Activated CD4-positive, alpha-beta T cell treated with anti-CD3 and anti-CD28 coated beads for 48 hours (primary cell): ENCODE measurements at regions not wholly inside any gene's neighbourhood (a gene's known extent, or its start where the extent isn't known, plus 50 kb on each side); places are given as distances from the start of the nearest gene placed in this dataset.

Experiments used
- DNase-seq: peaks from one replicate; pipeline ENCODE4 v3.0.0-alpha.2; 2020

- DNase-seq = no peak
These were observed 280.8 kb downstream of the SEC14L1 start for GRCh38 chr17:77421630-77421972.

GRCh38 chr17:77422104-77422747 is 281.5 kb downstream of the SEC14L1 start:
- no peak for DNase-seq

- DNase-seq = no peak
These were observed 282.0 kb downstream of the SEC14L1 start for GRCh38 chr17:77422748-77423113.

GRCh38 chr17:77423589-77424451 is 283.1 kb downstream of the SEC14L1 start:
- no peak for DNase-seq

GRCh38 chr17:77424585-77425344 is 284.0 kb downstream of the SEC14L1 start:
- DNase-seq = no peak

GRCh38 chr17:77425348-77425747 is 284.6 kb downstream of the SEC14L1 start:
- DNase-seq = no peak

GRCh38 chr17:77425791-77426641 is 285.2 kb downstream of the SEC14L1 start:
- no peak for DNase-seq

- DNase-seq = no peak
These were observed 286.1 kb downstream of the SEC14L1 start for GRCh38 chr17:77426676-77427386.

GRCh38 chr17:77427391-77427991 is 286.7 kb downstream of the SEC14L1 start:
- no peak for DNase-seq

GRCh38 chr17:77428020-77428748 is 287.4 kb downstream of the SEC14L1 start:
- no peak for DNase-seq

- DNase-seq = no peak
These were observed 288.1 kb downstream of the SEC14L1 start for GRCh38 chr17:77428749-77429368.

GRCh38 chr17:77429369-77429968 is 288.7 kb downstream of the SEC14L1 start:
- DNase-seq = no peak

- DNase-seq = peak; percentile 90
These were observed 289.4 kb downstream of the SEC14L1 start for GRCh38 chr17:77429969-77430752.

GRCh38 chr17:77432034-77432661 is 291.4 kb downstream of the SEC14L1 start:
- no peak for DNase-seq

GRCh38 chr17:77432742-77433141 is 292.0 kb downstream of the SEC14L1 start:
- DNase-seq = no peak

- DNase-seq = peak; percentile 68
These were observed 292.8 kb downstream of the SEC14L1 start for GRCh38 chr17:77433385-77434135.

GRCh38 chr17:77434136-77435114 is 293.7 kb downstream of the SEC14L1 start:
- no peak for DNase-seq
